Central memory CD8-positive, alpha-beta T cell (primary cell): ENCODE measurements at regions not wholly inside any gene's neighbourhood (a gene's known extent, or its start where the extent isn't known, plus 50 kb on each side); places are given as distances from the start of the nearest gene placed in this dataset.

Source experiments
- ATAC-seq: fragments of 150-1000 bp; cut with Tn5 transposase; replicated peaks from 2 replicates; pipeline ENCODE4 v1.10.0; 2022; ENCODE audit warnings: mild to moderate bottlenecking, moderate FRiP score, moderate number of reproducible peaks; ENCODE audit not compliant: poor library complexity, severe bottlenecking; ENCODE audit errors: extremely low read depth
- DNase-seq, 2 donors: peaks; one replicate each; pipeline ENCODE4 v3.0.0; 2021; ENCODE audit warnings: low spot score in 2 of 2
- H3K27ac Mint-ChIP-seq: one replicate; pipeline ENCODE4 v1.8.0; 2022; ENCODE audit warnings: low read depth, mild to moderate bottlenecking, moderate library complexity, mixed read lengths
- H3K27me3 Mint-ChIP-seq: one replicate; pipeline ENCODE4 v1.8.0; 2022; ENCODE audit warnings: mixed read lengths
- H3K36me3 Mint-ChIP-seq: one replicate; pipeline ENCODE4 v1.8.0; 2022; ENCODE audit warnings: mild to moderate bottlenecking, moderate library complexity, mixed read lengths; ENCODE audit not compliant: insufficient read depth
- H3K4me1 Mint-ChIP-seq: one replicate; pipeline ENCODE4 v1.8.0; 2022; ENCODE audit warnings: mixed read lengths
- H3K4me3 Mint-ChIP-seq: one replicate; pipeline ENCODE4 v1.8.0; 2022; ENCODE audit warnings: mild to moderate bottlenecking, moderate library complexity, mixed read lengths
- H3K9me3 Mint-ChIP-seq: one replicate; pipeline ENCODE4 v1.8.0; 2022; ENCODE audit warnings: mixed read lengths

- no peaks in the 10 kb centered on the region for H3K9me3 Mint-ChIP-seq
- H3K4me3 Mint-ChIP-seq = no peak overlapping the region
Measured at GRCh38 chrX:9318213-9318612, 146.6 kb upstream of the TBL1X start.

DNA sequence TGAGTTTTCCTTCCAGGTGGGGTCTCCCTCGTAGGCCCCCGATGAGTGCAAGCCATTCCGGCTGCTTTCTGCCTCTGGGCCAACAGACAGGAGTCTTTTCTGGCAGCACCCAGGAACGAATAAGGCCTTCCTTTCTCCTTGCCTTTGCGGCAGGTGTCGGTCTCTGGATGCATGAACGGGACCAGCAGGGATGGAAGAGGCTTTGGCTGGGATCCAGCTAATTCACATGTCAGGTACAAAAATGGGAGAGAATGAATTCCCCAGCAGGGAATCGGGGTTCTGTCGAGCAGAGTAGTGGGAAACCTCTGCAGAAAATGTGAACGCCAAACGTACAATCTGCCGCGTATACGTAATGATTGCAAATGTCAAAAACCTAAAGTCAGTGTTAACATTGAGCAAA, 146.1 kb upstream of the TBL1X start:
- ATAC-seq = no peak
- H3K9me3 Mint-ChIP-seq = no peaks in the 10 kb centered on the region
- H3K27me3 Mint-ChIP-seq = no peaks in the 10 kb centered on the region
- H3K27ac Mint-ChIP-seq = no peak overlapping the region
- DNase-seq = no peak
- H3K4me3 Mint-ChIP-seq = no peak overlapping the region
- peaks cover 2% of the 10 kb centered on the region for H3K36me3 Mint-ChIP-seq
- H3K4me1 Mint-ChIP-seq = peaks cover 8% of the 10 kb centered on the region

More at GRCh38 chrX:9318213-9318612, 146.6 kb upstream of the TBL1X start:
- H3K27me3 Mint-ChIP-seq = no peaks in the 10 kb centered on the region
- DNase-seq (peak in 1 of 2 donors; percentile 9), ATAC-seq (no peak)
- peaks cover 4% of the 10 kb centered on the region for H3K36me3 Mint-ChIP-seq
- H3K27ac Mint-ChIP-seq = no peak overlapping the region
- H3K4me1 Mint-ChIP-seq = peaks cover 13% of the 10 kb centered on the region

DNA sequence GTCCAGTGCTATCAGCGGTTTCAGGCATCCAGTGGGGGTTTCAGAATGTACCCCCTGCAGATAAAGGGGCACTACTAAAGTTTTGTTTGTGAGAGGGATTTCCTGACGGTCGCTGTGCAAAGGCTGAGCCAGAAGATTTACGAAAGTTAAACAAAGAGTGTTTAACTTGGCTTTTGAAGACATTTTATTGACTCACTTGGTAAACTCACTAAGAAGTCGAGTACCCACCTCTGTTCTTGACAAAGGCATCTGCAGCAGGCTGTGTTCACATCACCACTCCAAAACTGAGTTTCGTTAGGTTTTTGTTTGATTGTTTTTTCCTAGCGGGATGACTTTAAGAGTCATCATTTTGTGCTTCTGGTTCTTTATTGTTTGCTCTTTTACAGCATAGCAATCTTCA, 143.9 kb upstream of the TBL1X start:
- ATAC-seq (no peak), DNase-seq (no peak)
- Mint-ChIP-seq H3K4me3 (no peak overlapping the region), H3K27ac (no peak overlapping the region), H3K9me3 (no peaks in the 10 kb centered on the region), H3K36me3 (peaks cover 2% of the 10 kb centered on the region), H3K4me1 (peaks cover 8% of the 10 kb centered on the region), H3K27me3 (no peaks in the 10 kb centered on the region)

- H3K27ac Mint-ChIP-seq = no peak overlapping the region
- H3K9me3 Mint-ChIP-seq = no peaks in the 10 kb centered on the region
- H3K4me3 Mint-ChIP-seq = no peak overlapping the region
- no peak for DNase-seq
- no peaks in the 10 kb centered on the region for H3K27me3 Mint-ChIP-seq
- no peaks in the 10 kb centered on the region for H3K36me3 Mint-ChIP-seq
- no peaks in the 10 kb centered on the region for H3K4me1 Mint-ChIP-seq
- ATAC-seq = no peak
Measured at GRCh38 chrX:9324676-9325075, 140.2 kb upstream of the TBL1X start.

DNA sequence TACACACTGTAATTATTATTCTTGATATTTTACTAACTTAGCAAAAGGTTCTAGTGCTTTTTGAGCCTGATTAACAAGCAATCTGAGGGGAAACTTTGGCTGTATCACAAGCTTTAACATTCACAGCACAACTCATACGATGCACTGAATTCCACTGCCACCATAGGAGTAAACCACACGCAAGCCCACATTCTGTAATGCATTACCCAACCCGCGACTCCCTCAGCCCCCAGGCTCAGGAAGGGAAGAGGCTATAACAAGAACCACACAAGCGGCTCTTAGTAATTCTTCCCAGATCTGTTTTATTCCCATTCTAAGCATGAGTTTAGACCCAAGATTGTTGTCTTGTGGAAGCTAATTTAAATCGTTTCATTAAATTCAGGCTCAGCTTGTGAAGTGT, 138.5 kb upstream of the TBL1X start:
- Mint-ChIP-seq H3K4me1 (no peaks in the 10 kb centered on the region), H3K4me3 (no peak overlapping the region), H3K9me3 (no peaks in the 10 kb centered on the region), H3K27me3 (no peaks in the 10 kb centered on the region), H3K36me3 (no peaks in the 10 kb centered on the region), H3K27ac (no peak overlapping the region)
- DNase-seq (no peak), ATAC-seq (no peak)

GRCh38 chrX:9327086-9327746, 137.6 kb upstream of the TBL1X start:
- ATAC-seq (no peak), DNase-seq (no peak)
- Mint-ChIP-seq H3K9me3 (no peaks in the 10 kb centered on the region), H3K27me3 (no peaks in the 10 kb centered on the region), H3K4me3 (no peak overlapping the region), H3K27ac (no peak overlapping the region), H3K36me3 (no peaks in the 10 kb centered on the region), H3K4me1 (no peaks in the 10 kb centered on the region)

DNA sequence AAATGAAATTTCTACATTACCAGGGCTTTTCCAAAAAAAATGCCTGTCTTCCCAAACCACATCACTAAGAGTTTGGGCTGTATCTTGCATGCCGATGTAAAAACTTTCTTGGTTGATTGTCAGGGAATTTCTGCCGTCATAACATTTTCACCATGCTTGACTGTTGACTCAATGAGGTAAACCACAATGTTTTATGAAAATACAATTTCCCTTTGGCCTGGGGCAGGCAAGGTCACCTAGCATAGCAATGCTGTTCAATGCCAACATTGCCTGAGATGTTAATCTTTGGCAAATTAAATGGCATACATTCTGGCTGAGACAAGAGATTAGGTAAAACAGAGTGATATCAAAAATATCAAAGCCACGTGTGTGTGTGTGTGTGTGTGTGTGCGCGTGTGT, 137.1 kb upstream of the TBL1X start:
- H3K36me3 Mint-ChIP-seq = no peaks in the 10 kb centered on the region
- DNase-seq (no peak), ATAC-seq (no peak)
- H3K27ac Mint-ChIP-seq = no peak overlapping the region
- H3K4me3 Mint-ChIP-seq = no peak overlapping the region
- no peaks in the 10 kb centered on the region for H3K4me1 Mint-ChIP-seq
- no peaks in the 10 kb centered on the region for H3K27me3 Mint-ChIP-seq
- no peaks in the 10 kb centered on the region for H3K9me3 Mint-ChIP-seq

- no peak for DNase-seq
- ATAC-seq = no peak
- Mint-ChIP-seq H3K4me1 (no peaks in the 10 kb centered on the region), H3K9me3 (no peaks in the 10 kb centered on the region), H3K36me3 (no peaks in the 10 kb centered on the region), H3K27me3 (no peaks in the 10 kb centered on the region), H3K27ac (no peak overlapping the region), H3K4me3 (no peak overlapping the region)
Measured at GRCh38 chrX:9329056-9329455, 135.8 kb upstream of the TBL1X start.

DNA sequence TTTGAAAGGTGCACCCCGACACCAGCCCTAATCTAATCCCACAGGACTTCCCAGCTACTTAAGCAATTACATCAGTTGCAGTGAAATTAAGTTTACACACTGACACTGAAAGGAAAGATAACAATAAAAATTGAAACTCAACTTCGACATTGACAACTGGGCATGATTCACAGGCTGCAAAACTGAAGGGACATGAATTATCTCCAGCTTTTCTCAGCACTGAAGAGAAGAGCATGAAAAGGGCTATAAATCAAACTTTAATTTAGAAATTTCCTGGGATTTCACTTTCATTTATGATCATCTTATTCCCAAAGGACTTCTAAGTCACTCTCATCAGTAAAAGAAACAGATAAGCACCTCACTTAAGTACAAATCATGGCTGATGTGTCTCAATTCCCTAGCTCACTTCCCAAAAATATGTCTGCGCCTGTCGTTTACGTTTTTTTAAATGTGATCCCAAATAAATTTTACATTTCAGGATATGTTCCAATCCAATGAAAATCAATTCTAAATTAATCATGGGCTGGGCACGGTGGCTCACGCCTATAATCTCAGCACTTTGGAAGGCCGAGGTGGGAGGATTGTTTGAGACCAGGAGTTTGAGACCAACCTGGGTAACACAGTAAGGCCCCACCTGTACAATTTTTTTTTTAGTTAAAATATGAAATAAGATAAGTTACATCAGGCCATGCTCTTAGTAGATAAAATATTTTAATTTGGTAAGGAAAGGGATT, 134.4 kb upstream of the TBL1X start:
- Mint-ChIP-seq H3K4me1 (no peaks in the 10 kb centered on the region), H3K9me3 (no peaks in the 10 kb centered on the region), H3K4me3 (no peak overlapping the region), H3K27me3 (no peaks in the 10 kb centered on the region), H3K36me3 (no peaks in the 10 kb centered on the region), H3K27ac (no peak overlapping the region)
- no peak for DNase-seq
- no peak for ATAC-seq

GRCh38 chrX:9333873-9334560, 130.8 kb upstream of the TBL1X start:
- no peak overlapping the region for H3K4me3 Mint-ChIP-seq
- H3K27me3 Mint-ChIP-seq = no peaks in the 10 kb centered on the region
- peaks cover 10% of the 10 kb centered on the region for H3K4me1 Mint-ChIP-seq
- no peak for DNase-seq
- H3K9me3 Mint-ChIP-seq = no peaks in the 10 kb centered on the region
- H3K27ac Mint-ChIP-seq = no peak overlapping the region
- H3K36me3 Mint-ChIP-seq = peaks cover 1% of the 10 kb centered on the region
- no peak for ATAC-seq

GRCh38 chrX:9335251-9335650, 129.6 kb upstream of the TBL1X start:
- Mint-ChIP-seq H3K27ac (no peak overlapping the region), H3K36me3 (peaks cover 1% of the 10 kb centered on the region), H3K4me1 (peaks cover 19% of the 10 kb centered on the region), H3K9me3 (no peaks in the 10 kb centered on the region), H3K27me3 (no peaks in the 10 kb centered on the region), H3K4me3 (no peak overlapping the region)
- DNase-seq (no peak), ATAC-seq (no peak)

GRCh38 chrX:9336456-9336855, 128.4 kb upstream of the TBL1X start:
- DNase-seq (no peak), ATAC-seq (no peak)
- Mint-ChIP-seq H3K27ac (no peak overlapping the region), H3K36me3 (peaks cover 6% of the 10 kb centered on the region), H3K4me1 (peaks cover 31% of the 10 kb centered on the region), H3K4me3 (no peak overlapping the region), H3K9me3 (no peaks in the 10 kb centered on the region), H3K27me3 (no peaks in the 10 kb centered on the region)

DNA sequence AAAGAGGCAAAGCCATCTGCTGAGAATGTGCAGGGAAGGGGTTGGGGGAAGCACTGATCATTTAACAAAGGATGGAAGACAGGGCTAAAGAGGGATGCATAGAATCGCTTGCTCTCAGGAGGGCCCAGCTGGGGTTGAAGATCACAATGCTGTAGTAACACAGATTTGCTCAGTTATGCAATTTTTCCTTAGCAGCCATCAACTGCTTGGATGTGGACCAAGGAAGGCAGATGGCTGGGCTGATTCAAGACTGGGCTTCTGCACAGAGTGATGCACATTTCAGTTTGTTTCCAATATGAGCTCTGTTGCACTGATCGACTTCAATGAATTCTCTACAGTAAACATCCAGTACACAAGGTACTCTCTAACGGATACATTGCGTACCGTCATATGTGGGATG, 127.8 kb upstream of the TBL1X start:
- Mint-ChIP-seq H3K4me3 (no peak overlapping the region), H3K27ac (no peak overlapping the region), H3K9me3 (no peaks in the 10 kb centered on the region), H3K4me1 (peaks cover 37% of the 10 kb centered on the region), H3K36me3 (peaks cover 11% of the 10 kb centered on the region), H3K27me3 (no peaks in the 10 kb centered on the region)
- no peak for ATAC-seq
- no peak for DNase-seq
